ENCODE measurements at regions not wholly inside any gene's neighbourhood (a gene's known extent, or its start where the extent isn't known, plus 50 kb on each side); places are given as distances from the start of the nearest gene placed in this dataset.
"Not testable (repeated sequence)": the region's sequence is repeated elsewhere in the genome, so short reads cannot be mapped to it uniquely, and the experiment has no call there.

GRCh38 chr12:102726686-102727085, 190.4 kb downstream of the PAH start:
- no peak for DNase-seq

- no peak for DNase-seq
Measured at GRCh38 chr12:102722147-102722546, 194.9 kb downstream of the PAH start.

DNA sequence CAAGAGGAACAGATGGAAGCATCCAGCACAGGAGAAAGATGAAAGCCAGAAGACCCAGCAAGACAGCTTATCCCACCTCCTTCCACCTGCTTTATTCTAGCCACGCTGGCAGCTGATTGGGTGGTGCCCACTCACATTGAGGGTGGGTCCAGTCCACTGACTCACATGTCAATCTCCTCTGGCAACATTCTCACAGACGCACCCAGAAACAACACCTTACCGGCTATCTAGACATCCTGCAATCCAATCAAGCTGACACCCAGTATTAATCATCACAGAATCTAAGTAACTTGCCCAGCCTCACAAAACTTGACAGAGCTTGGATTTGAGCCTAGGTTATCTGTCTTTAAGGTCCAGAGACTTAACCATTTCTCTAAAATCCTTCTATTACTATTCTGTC, 208.9 kb downstream of the PAH start:
- DNase-seq, result no peak

DNA sequence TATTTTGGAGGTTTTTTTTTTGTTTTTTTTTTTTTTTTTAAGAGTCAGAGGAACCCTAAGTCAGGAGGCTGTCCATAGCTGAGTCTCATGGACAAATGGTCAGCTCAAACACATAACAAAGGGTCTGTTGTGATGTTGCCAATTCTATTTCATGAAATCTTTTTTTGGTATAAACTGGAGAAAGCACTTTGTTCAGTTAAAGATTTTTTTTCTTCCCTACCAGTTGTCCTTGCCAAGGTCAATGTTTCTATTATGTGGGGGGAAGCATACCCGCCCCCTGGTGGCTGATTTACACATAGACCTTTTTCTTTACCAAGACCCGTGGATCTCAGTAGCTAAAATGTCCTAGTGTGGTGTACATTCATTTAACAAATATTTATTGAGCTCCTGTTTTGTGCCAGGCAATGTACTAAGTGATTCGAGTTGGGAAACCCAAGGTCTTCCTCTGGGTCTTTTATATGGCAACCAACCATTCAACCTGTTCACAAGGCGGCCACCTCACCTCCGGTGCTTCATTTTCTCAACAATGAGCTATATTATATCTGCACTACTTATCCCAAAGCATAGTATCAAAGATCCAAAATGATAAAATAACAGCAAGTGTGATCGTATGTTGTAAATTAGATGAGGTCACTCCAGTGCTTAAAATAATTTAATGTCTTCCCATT, 214.5 kb downstream of the PAH start:
- peak; percentile 63 for DNase-seq

DNA sequence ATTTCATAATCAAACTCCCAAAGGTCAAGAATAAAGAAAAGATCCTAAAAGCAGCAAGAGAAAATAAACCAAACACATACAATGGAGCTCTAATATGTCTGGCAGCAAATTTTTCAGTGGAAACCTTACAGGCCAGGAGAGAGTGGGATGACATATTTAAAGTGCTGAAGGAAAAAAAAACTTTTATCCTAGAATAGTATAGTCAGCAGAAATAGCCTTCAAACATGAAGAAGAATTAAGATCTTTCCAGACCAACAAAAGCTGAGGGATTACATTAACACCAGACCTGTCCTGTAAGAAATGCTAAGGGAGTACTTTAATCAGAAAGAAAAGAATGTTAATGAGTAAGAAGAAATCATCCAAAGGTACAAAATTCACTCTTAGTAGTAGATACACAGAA, 215.7 kb upstream of the IGF1 start:
- DNase-seq, result no peak

GRCh38 chr12:102694903-102695302, 214.5 kb upstream of the IGF1 start:
- DNase-seq, result no peak

DNA sequence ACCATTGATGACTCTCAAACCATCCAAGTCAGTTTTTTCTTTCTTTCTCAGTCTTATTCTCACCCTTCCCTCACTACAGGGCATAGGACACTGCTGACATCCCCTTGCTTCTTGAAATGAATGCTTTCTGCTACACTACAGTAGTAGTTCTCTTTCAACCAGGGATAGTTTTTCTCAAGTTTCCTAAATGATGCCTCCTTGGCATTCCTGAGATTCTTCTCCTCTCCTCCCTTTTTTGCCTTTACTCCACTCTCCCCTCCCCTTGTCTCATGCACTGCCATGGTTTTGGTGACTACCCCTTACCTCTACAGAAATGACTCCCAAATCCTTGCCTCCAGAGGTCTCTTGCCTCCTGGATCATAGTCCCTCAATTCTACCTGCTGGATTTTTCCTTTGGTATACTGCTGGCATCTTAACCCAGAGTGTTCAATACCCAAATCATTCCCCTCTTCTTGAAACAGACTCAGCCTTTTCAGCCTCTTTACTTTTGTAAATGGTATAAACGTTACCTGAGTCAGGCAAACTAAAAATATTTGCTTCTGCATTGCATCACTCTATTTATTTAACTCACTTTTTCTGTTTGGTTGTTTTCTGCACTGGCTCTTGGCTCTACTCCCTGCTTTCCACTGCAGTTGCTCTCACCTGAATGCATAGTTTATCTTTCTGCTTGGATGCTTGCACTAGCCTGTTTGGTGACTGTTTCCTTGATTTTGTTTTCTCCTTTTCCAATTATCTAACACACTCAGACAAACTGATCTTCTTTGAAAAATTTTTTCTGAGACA, 211.6 kb upstream of the IGF1 start:
- no peak for DNase-seq

DNA sequence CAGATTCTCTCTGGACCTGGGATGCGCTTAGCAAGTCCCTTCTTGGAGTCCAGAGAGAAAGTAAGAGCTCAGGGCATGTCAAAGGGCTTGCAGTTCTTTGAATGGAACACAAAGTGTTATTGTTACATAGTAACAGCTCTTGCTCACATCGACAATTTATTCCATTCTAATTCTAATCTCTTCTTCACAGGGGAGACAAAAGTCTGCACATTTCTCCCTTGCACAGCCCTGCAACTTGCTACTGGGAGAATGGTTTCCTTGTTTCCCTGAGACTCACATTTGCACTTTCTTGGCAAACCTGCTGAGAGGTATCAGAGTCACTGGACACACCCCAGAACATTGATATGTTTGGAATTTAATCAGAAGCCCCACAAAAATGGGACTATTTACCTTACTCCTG, 209.9 kb upstream of the IGF1 start:
- DNase-seq, result no peak

- DNase-seq, result no peak
Measured at GRCh38 chr12:102689701-102690100, 209.3 kb upstream of the IGF1 start.

- no peak for DNase-seq
Measured at GRCh38 chr12:102687523-102687922, 207.2 kb upstream of the IGF1 start.

- no peak for DNase-seq
Measured at GRCh38 chr12:102685841-102686240, 205.5 kb upstream of the IGF1 start.

DNA sequence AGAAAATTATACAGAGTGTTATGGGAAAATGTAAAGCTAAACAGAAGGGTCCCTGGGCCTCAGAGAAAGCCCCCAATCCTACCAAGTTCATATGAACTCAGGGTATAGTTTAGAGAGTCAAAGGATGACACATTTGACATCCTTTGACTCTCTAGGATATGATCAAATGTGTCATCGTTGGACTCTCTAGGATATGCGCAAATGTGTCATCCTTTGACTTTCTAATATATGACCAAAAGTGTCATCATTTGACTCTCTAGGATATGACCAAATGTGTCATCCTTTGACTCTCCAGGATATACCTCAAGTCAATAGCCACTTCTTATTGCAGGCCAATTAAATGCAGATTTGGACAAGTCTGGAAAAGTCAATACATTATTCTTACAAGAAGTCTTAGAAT, 204.8 kb upstream of the IGF1 start:
- DNase-seq, result no peak

DNA sequence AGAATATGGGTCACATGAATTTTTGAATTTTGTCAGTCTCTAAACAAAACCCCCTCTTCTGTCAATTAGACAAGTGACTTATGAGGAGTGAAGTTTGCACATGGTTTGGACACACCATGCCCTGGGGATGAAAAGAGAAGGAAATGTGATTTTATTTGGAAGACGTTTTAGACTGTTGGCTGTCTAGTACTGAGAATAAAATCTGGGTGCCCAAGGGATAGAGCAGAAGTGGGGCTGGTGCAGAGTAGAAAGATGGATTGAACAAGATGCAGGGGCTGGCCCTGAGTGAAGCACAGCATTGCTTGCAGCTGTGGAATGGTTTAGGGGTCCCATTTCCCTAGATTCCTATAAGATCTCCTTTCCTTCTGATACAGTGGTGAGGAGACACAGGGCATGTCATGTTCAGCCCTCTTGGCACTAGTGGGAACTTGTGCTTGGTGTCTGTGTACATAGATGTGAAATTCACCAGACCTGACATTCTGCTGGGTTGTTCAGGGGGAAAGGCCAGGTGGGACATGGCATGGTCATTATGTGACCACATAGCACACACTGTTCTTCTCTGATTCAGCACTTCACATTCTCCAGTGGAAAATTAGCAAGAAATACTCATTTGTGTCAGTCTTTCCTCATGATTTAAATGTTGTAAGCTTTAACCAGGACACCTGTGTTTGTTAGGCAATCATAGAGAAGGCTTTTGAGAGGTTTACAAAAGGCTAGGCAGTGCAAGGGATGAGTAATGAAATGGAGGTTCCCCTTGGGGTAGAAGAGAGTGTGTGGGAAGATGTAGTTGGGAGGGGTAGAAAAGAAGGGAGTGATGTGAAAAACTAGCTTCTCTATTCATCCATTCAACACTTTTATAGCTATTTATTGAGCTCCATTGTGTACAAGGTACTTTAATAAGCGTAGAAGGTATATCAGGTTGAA, 202.3 kb upstream of the IGF1 start:
- no peak for DNase-seq

DNA sequence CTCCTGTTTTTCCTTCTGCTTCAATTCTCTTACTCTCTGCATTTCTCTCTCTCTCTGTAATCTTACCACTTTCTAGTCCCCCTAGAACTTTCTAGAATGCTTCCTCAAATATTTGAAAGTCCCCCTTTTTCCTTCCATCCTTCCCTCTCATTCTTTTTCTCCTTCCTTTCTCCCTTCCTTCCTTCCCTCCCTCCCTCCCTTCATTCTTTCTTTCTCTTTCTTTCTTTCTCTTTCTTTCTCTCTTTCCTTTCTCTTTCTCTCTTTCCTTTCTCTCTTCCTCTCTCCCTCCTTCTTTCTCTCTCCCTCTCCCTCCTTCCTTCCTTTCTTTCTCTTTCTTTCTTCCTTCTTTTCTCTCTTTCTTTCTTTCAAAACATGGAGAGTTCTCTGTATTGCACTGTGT, 201.4 kb upstream of the IGF1 start:
- DNase-seq, result no peak

GRCh38 chr12:102681309-102681708, 200.9 kb upstream of the IGF1 start:
- DNase-seq, result no peak

GRCh38 chr12:102680304-102680703, 199.9 kb upstream of the IGF1 start:
- no peak for DNase-seq

GRCh38 chr12:102676812-102677211, 196.4 kb upstream of the IGF1 start:
- DNase-seq, result no peak

GRCh38 chr12:102675672-102676071, 195.3 kb upstream of the IGF1 start:
- DNase-seq, result no peak

- no peak for DNase-seq
Measured at GRCh38 chr12:102673606-102674005, 193.2 kb upstream of the IGF1 start.

- DNase-seq, result not testable (repeated sequence)
Measured at GRCh38 chr12:102672212-102672611, 191.8 kb upstream of the IGF1 start.

DNA sequence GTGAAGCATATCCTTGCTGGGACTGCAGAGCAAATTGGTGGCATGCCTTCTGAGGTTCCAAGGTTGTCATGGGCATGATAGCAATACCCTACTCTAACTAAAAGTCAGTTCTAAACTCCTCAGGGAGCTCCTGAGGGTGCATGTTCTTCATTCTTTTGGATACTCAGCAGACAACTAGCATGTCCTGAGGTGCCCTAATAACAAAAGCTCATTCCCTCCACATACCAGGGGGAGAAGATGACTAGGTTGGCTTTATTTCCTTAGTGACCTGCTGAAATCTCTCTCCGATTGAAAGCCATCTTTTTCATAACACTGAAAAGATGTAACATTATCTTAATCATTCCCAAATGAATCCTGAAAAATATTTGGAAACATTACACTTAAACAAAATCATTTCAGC, 188.7 kb upstream of the IGF1 start:
- DNase-seq, result no peak

- DNase-seq, result not testable (repeated sequence)
Measured at GRCh38 chr12:102666176-102666575, 185.8 kb upstream of the IGF1 start.

GRCh38 chr12:102659200-102659911, 179.0 kb upstream of the IGF1 start:
- no peak for DNase-seq
